Activated CD4-positive, alpha-beta T cell treated with anti-CD3 and anti-CD28 coated beads, Interleukin-2, amount 10 ng/mL, durations not matched to agents 7 days and 5 days (primary cell): ENCODE measurements at regions not wholly inside any gene's neighbourhood (a gene's known extent, or its start where the extent isn't known, plus 50 kb on each side); places are given as distances from the start of the nearest gene placed in this dataset.
"Not testable (repeated sequence)": the region's sequence is repeated elsewhere in the genome, so short reads cannot be mapped to it uniquely, and the experiment has no call there.

Experiments used
- CTCF ChIA-PET: fragments of 350-600 bp; sonication (Branson Sonifier 250); formaldehyde crosslinking; loops from one replicate; lab custom pipeline; 2021; ENCODE audit warnings: antibody characterized with exemption; lab: Charles Lee
- POLR2A ChIA-PET: fragments of 350-600 bp; sonication (Branson Sonifier 250); formaldehyde crosslinking; loops from one replicate; lab custom pipeline; 2021; ENCODE audit warnings: antibody characterized with exemption; lab: Charles Lee
- DNase-seq: peaks from one replicate; pipeline ENCODE4 v3.0.0-alpha.2; 2020
- H3K27ac Mint-ChIP-seq: one replicate; pipeline ENCODE4 v1.8.0; 2021; ENCODE audit warnings: mild to moderate bottlenecking, moderate library complexity, mixed read lengths
- H3K27me3 Mint-ChIP-seq: one replicate; pipeline ENCODE4 v1.8.0; 2021; ENCODE audit warnings: mixed read lengths
- H3K36me3 Mint-ChIP-seq: one replicate; pipeline ENCODE4 v1.8.0; 2021; ENCODE audit warnings: low read depth, mixed read lengths
- H3K4me1 Mint-ChIP-seq: one replicate; pipeline ENCODE4 v1.8.0; 2021; ENCODE audit warnings: mixed read lengths
- H3K4me3 Mint-ChIP-seq: one replicate; pipeline ENCODE4 v1.8.0; 2021; ENCODE audit warnings: mild to moderate bottlenecking, moderate library complexity, mixed read lengths
- H3K9me3 Mint-ChIP-seq: one replicate; pipeline ENCODE4 v1.8.0; 2021; ENCODE audit warnings: mixed read lengths

GRCh38 chr1:192862271-192862670 is 53.4 kb downstream of the RGS2 start:
- Mint-ChIP-seq H3K36me3 (no peaks in the 10 kb centered on the region), H3K9me3 (no peaks in the 10 kb centered on the region), H3K27ac (no peak overlapping the region), H3K4me1 (peaks cover 6% of the 10 kb centered on the region), H3K27me3 (no peaks in the 10 kb centered on the region), H3K4me3 (no peak overlapping the region)
- ChIA-PET CTCF (no interaction called here), POLR2A (no interaction called here)
- no peak for DNase-seq

- Mint-ChIP-seq H3K36me3 (no peaks in the 10 kb centered on the region), H3K9me3 (no peaks in the 10 kb centered on the region), H3K27me3 (no peaks in the 10 kb centered on the region), H3K27ac (no peak overlapping the region), H3K4me3 (no peak overlapping the region), H3K4me1 (no peaks in the 10 kb centered on the region)
- ChIA-PET POLR2A (no interaction called here), CTCF (no interaction called here)
- no peak for DNase-seq
Observed at GRCh38 chr1:192866241-192866868, 57.5 kb downstream of the RGS2 start.

- ChIA-PET POLR2A (no interaction called here), CTCF (no interaction called here)
- Mint-ChIP-seq H3K27ac (no peak overlapping the region), H3K4me1 (no peaks in the 10 kb centered on the region), H3K4me3 (no peak overlapping the region), H3K27me3 (no peaks in the 10 kb centered on the region), H3K9me3 (no peaks in the 10 kb centered on the region), H3K36me3 (no peaks in the 10 kb centered on the region)
- no peak for DNase-seq
Observed at GRCh38 chr1:192867180-192867579, 58.3 kb downstream of the RGS2 start.

GRCh38 chr1:192869308-192869940 is 60.6 kb downstream of the RGS2 start:
- H3K27me3 Mint-ChIP-seq, result no peaks in the 10 kb centered on the region
- CTCF ChIA-PET, result no interaction called here
- no peaks in the 10 kb centered on the region for H3K36me3 Mint-ChIP-seq
- POLR2A ChIA-PET, result no interaction called here
- H3K9me3 Mint-ChIP-seq, result no peaks in the 10 kb centered on the region
- no peaks in the 10 kb centered on the region for H3K4me1 Mint-ChIP-seq
- no peak for DNase-seq
- H3K4me3 Mint-ChIP-seq, result no peak overlapping the region
- H3K27ac Mint-ChIP-seq, result no peak overlapping the region

GRCh38 chr1:192872010-192872409 is 63.2 kb downstream of the RGS2 start:
- H3K9me3 Mint-ChIP-seq, result no peaks in the 10 kb centered on the region
- no peaks in the 10 kb centered on the region for H3K4me1 Mint-ChIP-seq
- no peaks in the 10 kb centered on the region for H3K27me3 Mint-ChIP-seq
- no peak for DNase-seq
- H3K36me3 Mint-ChIP-seq, result no peaks in the 10 kb centered on the region
- ChIA-PET CTCF (no interaction called here), POLR2A (no interaction called here)
- H3K27ac Mint-ChIP-seq, result no peak overlapping the region
- H3K4me3 Mint-ChIP-seq, result no peak overlapping the region

GRCh38 chr1:192873836-192874235 is 65.0 kb downstream of the RGS2 start:
- Mint-ChIP-seq H3K9me3 (no peaks in the 10 kb centered on the region), H3K27ac (no peak overlapping the region), H3K27me3 (peaks cover 2% of the 10 kb centered on the region), H3K4me1 (no peaks in the 10 kb centered on the region), H3K36me3 (no peaks in the 10 kb centered on the region), H3K4me3 (no peak overlapping the region)
- POLR2A ChIA-PET, result no interaction called here
- no peak for DNase-seq
- CTCF ChIA-PET, result no interaction called here

GRCh38 chr1:192876633-192877032 is 67.8 kb downstream of the RGS2 start:
- Mint-ChIP-seq H3K36me3 (no peaks in the 10 kb centered on the region), H3K27ac (no peak overlapping the region), H3K4me1 (no peaks in the 10 kb centered on the region), H3K9me3 (no peaks in the 10 kb centered on the region), H3K27me3 (peaks cover 2% of the 10 kb centered on the region), H3K4me3 (no peak overlapping the region)
- CTCF ChIA-PET, result no interaction called here
- POLR2A ChIA-PET, result no interaction called here
- no peak for DNase-seq

GRCh38 chr1:192877283-192877886 is 68.5 kb downstream of the RGS2 start:
- H3K27me3 Mint-ChIP-seq, result peaks cover 2% of the 10 kb centered on the region
- H3K9me3 Mint-ChIP-seq, result no peaks in the 10 kb centered on the region
- no peak overlapping the region for H3K4me3 Mint-ChIP-seq
- no peak overlapping the region for H3K27ac Mint-ChIP-seq
- CTCF ChIA-PET, result interaction anchor here (0.6 to 1.3 kb wide), 2 partner anchors 22 to 24 kb away, joined by 3 read pairs; no protein-coding TSS in a partner anchor
- no peak for DNase-seq
- POLR2A ChIA-PET, result no interaction called here
- no peaks in the 10 kb centered on the region for H3K36me3 Mint-ChIP-seq
- no peaks in the 10 kb centered on the region for H3K4me1 Mint-ChIP-seq

GRCh38 chr1:192878249-192878648 is 69.4 kb downstream of the RGS2 start:
- CTCF ChIA-PET, result interaction anchor here (1.3 kb wide), 1 partner anchor 25 kb away, joined by 3 read pairs; no protein-coding TSS in a partner anchor
- Mint-ChIP-seq H3K4me3 (no peak overlapping the region), H3K4me1 (no peaks in the 10 kb centered on the region), H3K27ac (no peak overlapping the region), H3K27me3 (peaks cover 2% of the 10 kb centered on the region), H3K36me3 (no peaks in the 10 kb centered on the region), H3K9me3 (no peaks in the 10 kb centered on the region)
- DNase-seq, result no peak
- POLR2A ChIA-PET, result no interaction called here

- no peaks in the 10 kb centered on the region for H3K9me3 Mint-ChIP-seq
- POLR2A ChIA-PET, result no interaction called here
Observed at GRCh38 chr1:192879406-192879805, 70.6 kb downstream of the RGS2 start.

GRCh38 chr1:192880231-192880630 is 71.4 kb downstream of the RGS2 start:
- H3K9me3 Mint-ChIP-seq, result no peaks in the 10 kb centered on the region
- CTCF ChIA-PET, result no interaction called here
- H3K27ac Mint-ChIP-seq, result no peak overlapping the region
- peaks cover 2% of the 10 kb centered on the region for H3K27me3 Mint-ChIP-seq
- no peak overlapping the region for H3K4me3 Mint-ChIP-seq
- no peak for DNase-seq
- H3K36me3 Mint-ChIP-seq, result no peaks in the 10 kb centered on the region
- H3K4me1 Mint-ChIP-seq, result peaks cover under 1% of the 10 kb centered on the region
- POLR2A ChIA-PET, result no interaction called here

More at GRCh38 chr1:192879406-192879805, 70.6 kb downstream of the RGS2 start:
- H3K27me3 Mint-ChIP-seq, result peaks cover 2% of the 10 kb centered on the region
- H3K4me1 Mint-ChIP-seq, result no peaks in the 10 kb centered on the region
- CTCF ChIA-PET, result no interaction called here
- no peaks in the 10 kb centered on the region for H3K36me3 Mint-ChIP-seq
- H3K27ac Mint-ChIP-seq, result no peak overlapping the region
- H3K4me3 Mint-ChIP-seq, result no peak overlapping the region
- no peak for DNase-seq

- Mint-ChIP-seq H3K27ac (no peak overlapping the region), H3K36me3 (no peaks in the 10 kb centered on the region), H3K27me3 (no peaks in the 10 kb centered on the region), H3K4me1 (peaks cover 6% of the 10 kb centered on the region), H3K4me3 (no peak overlapping the region), H3K9me3 (peaks cover 2% of the 10 kb centered on the region)
- ChIA-PET CTCF (no interaction called here), POLR2A (no interaction called here)
- DNase-seq, result no peak
Observed at GRCh38 chr1:192884241-192884640, 75.4 kb downstream of the RGS2 start.

GRCh38 chr1:192885387-192885786 is 76.5 kb downstream of the RGS2 start:
- H3K4me3 Mint-ChIP-seq, POLR2A ChIA-PET, H3K27me3 Mint-ChIP-seq, H3K4me1 Mint-ChIP-seq, CTCF ChIA-PET, H3K9me3 Mint-ChIP-seq, DNase-seq, H3K36me3 Mint-ChIP-seq, H3K27ac Mint-ChIP-seq: not testable (repeated sequence)
